ENCODE measurements at regions not wholly inside any gene's neighbourhood (a gene's known extent, or its start where the extent isn't known, plus 50 kb on each side); places are given as distances from the start of the nearest gene placed in this dataset.

- no peak overlapping the region for H3K27ac ChIP-seq
- DNase-seq (ENCODE audit: low spot score in 2 of 2), result peak; percentile 41 to 56
- no peaks in the 10 kb centered on the region for H3K36me3 ChIP-seq
- TF ChIP-seq POLR2A (IDR thresholded peaks at IDR 0.05), result no peak
- no peak for TF ChIP-seq POLR2AphosphoS5 (IDR thresholded peaks at IDR 0.05)
- TF ChIP-seq EP300 (IDR thresholded peaks at IDR 0.05), result no peak
- TF ChIP-seq CTCF (IDR thresholded peaks at IDR 0.05), result no peak
- no peaks in the 10 kb centered on the region for H3K4me1 ChIP-seq
- H3K4me3 ChIP-seq, result no peak overlapping the region
- H3K9me3 ChIP-seq, result no peaks in the 10 kb centered on the region
- 85% methylated on average over 7 of the region's 9 CpGs for WGBS
- H3K27me3 ChIP-seq, result peaks cover 9% of the 10 kb centered on the region
Observed at GRCh38 chr10:131658476-131659110, 242.2 kb upstream of the PPP2R2D start.

GRCh38 chr10:131660427-131660826, 240.4 kb upstream of the PPP2R2D start:
- Histone ChIP-seq H3K27me3 (peaks cover 8% of the 10 kb centered on the region), H3K9me3 (peaks cover 4% of the 10 kb centered on the region), H3K36me3 (no peaks in the 10 kb centered on the region), H3K27ac (no peak overlapping the region), H3K4me3 (no peak overlapping the region), H3K4me1 (no peaks in the 10 kb centered on the region)
- DNase-seq (ENCODE audit: low spot score in 2 of 2), result peak in 1 of 2 donors; percentile 24
- TF ChIP-seq EP300 (IDR thresholded peaks at IDR 0.05) (no peak), CTCF (IDR thresholded peaks at IDR 0.05) (no peak), POLR2AphosphoS5 (IDR thresholded peaks at IDR 0.05) (no peak), POLR2A (IDR thresholded peaks at IDR 0.05) (no peak)
- 87% methylated on average over 8 of the region's 9 CpGs for WGBS

GRCh38 chr10:131662851-131663250, 238.0 kb upstream of the PPP2R2D start:
- H3K4me3 ChIP-seq, result no peak overlapping the region
- H3K4me1 ChIP-seq, result no peaks in the 10 kb centered on the region
- H3K9me3 ChIP-seq, result peaks cover 4% of the 10 kb centered on the region
- no peak overlapping the region for H3K27ac ChIP-seq
- no peak for DNase-seq (ENCODE audit: low spot score in 2 of 2)
- H3K27me3 ChIP-seq, result peaks cover 12% of the 10 kb centered on the region
- no peaks in the 10 kb centered on the region for H3K36me3 ChIP-seq
- no peak for TF ChIP-seq CTCF (IDR thresholded peaks at IDR 0.05)
- no peak for TF ChIP-seq POLR2AphosphoS5 (IDR thresholded peaks at IDR 0.05)
- TF ChIP-seq POLR2A (IDR thresholded peaks at IDR 0.05), result no peak
- no peak for TF ChIP-seq EP300 (IDR thresholded peaks at IDR 0.05)
- WGBS, result 86% methylated on average over 10 of the region's 10 CpGs

- H3K27me3 ChIP-seq, result peaks cover 12% of the 10 kb centered on the region
- no peak for DNase-seq (ENCODE audit: low spot score in 2 of 2)
- no peak overlapping the region for H3K4me3 ChIP-seq
- WGBS, result 64% methylated on average over 3 of the region's 4 CpGs
- H3K27ac ChIP-seq, result no peak overlapping the region
- TF ChIP-seq EP300 (IDR thresholded peaks at IDR 0.05) (no peak), POLR2A (IDR thresholded peaks at IDR 0.05) (no peak), POLR2AphosphoS5 (IDR thresholded peaks at IDR 0.05) (no peak), CTCF (IDR thresholded peaks at IDR 0.05) (no peak)
- H3K36me3 ChIP-seq, result no peaks in the 10 kb centered on the region
- no peaks in the 10 kb centered on the region for H3K4me1 ChIP-seq
- peaks cover 4% of the 10 kb centered on the region for H3K9me3 ChIP-seq
Observed at GRCh38 chr10:131663351-131663750, 237.5 kb upstream of the PPP2R2D start.

GRCh38 chr10:131666091-131666490, 234.7 kb upstream of the PPP2R2D start:
- peaks cover 4% of the 10 kb centered on the region for H3K9me3 ChIP-seq
- H3K4me1 ChIP-seq, result no peaks in the 10 kb centered on the region
- H3K36me3 ChIP-seq, result no peaks in the 10 kb centered on the region
- TF ChIP-seq POLR2AphosphoS5 (IDR thresholded peaks at IDR 0.05) (no peak), EP300 (IDR thresholded peaks at IDR 0.05) (no peak), CTCF (IDR thresholded peaks at IDR 0.05) (no peak), POLR2A (IDR thresholded peaks at IDR 0.05) (no peak)
- H3K4me3 ChIP-seq, result no peak overlapping the region
- H3K27ac ChIP-seq, result no peak overlapping the region
- no peak for DNase-seq (ENCODE audit: low spot score in 2 of 2)
- 96% methylated on average over 3 of the region's 3 CpGs for WGBS
- peaks cover 4% of the 10 kb centered on the region for H3K27me3 ChIP-seq

Data from suprapubic skin (tissue), 4 donors.